DND-41 (cell line): ENCODE measurements at regions not wholly inside any gene's neighbourhood (a gene's known extent, or its start where the extent isn't known, plus 50 kb on each side); places are given as distances from the start of the nearest gene placed in this dataset.

Experiments
- ATAC-seq: fragments of 200-7000 bp; cut with Tn5 transposase; 3 replicates; pipeline ENCODE4 v1.9.1; 2021; ENCODE audit warnings: low read depth; ENCODE audit not compliant: insufficient read depth
- DNase-seq: peaks from one replicate; pipeline ENCODE4 v3.0.0-alpha.2; 2020
- H2AFZ ChIP-seq: 2 replicates; pipeline ENCODE4 v1.6.0; 2012; ENCODE audit warnings: low read depth, low read length
- H3K27ac ChIP-seq: 2 replicates; pipeline ENCODE4 v1.5.1; 2012; ENCODE audit warnings: low read length, inconsistent platforms
- H3K27me3 ChIP-seq: fragments of 200-600 bp; sonication (generic); 2 replicates; pipeline ENCODE4 v1.6.0; 2012; ENCODE audit warnings: low read length, mild to moderate bottlenecking, inconsistent platforms; ENCODE audit not compliant: insufficient read depth, poor library complexity
- H3K36me3 ChIP-seq: 2 replicates; pipeline ENCODE4 v1.5.1; 2012; ENCODE audit warnings: low read length, inconsistent platforms; ENCODE audit not compliant: insufficient read depth
- H3K4me1 ChIP-seq: 2 replicates; pipeline ENCODE4 v1.5.1; 2012; ENCODE audit warnings: mild to moderate bottlenecking, low read length; ENCODE audit not compliant: insufficient read depth
- H3K4me2 ChIP-seq: 2 replicates; pipeline ENCODE4 v1.6.0; 2012; ENCODE audit warnings: mild to moderate bottlenecking, moderate library complexity, low read length, inconsistent platforms; ENCODE audit not compliant: insufficient read depth
- H3K4me3 ChIP-seq, 2 experiments: fragments of 200-600 bp in 1 of 2; shearing (Covaris generic) in 1 of 2; 2 replicates each; pipeline ENCODE4 v1.5.1; 2012 to 2016; ENCODE audit warnings: inconsistent platforms in 2 of 2, low read length in 2 of 2, mild to moderate bottlenecking in 2 of 2, low read depth in 1 of 2, moderate library complexity in 1 of 2
- H3K79me2 ChIP-seq: 2 replicates; pipeline ENCODE4 v1.6.0; 2012; ENCODE audit warnings: low read length, inconsistent platforms; ENCODE audit not compliant: insufficient read depth
- H3K9ac ChIP-seq: 2 replicates; pipeline ENCODE4 v1.6.0; 2012; ENCODE audit warnings: low read depth, mild to moderate bottlenecking, inconsistent platforms, low read length, moderate library complexity
- H3K9me3 ChIP-seq: 2 replicates; pipeline ENCODE4 v1.5.1; 2012; ENCODE audit warnings: low read length, moderate library complexity, mild to moderate bottlenecking, inconsistent platforms; ENCODE audit not compliant: insufficient read depth, severe bottlenecking
- H4K20me1 ChIP-seq: 2 replicates; pipeline ENCODE4 v1.6.0; 2012; ENCODE audit warnings: low read length; ENCODE audit not compliant: insufficient read depth
- EZH2 ChIP-seq: IDR thresholded peaks from 3 replicates; pipeline ENCODE4 v1.6.1; 2012; ENCODE audit warnings: borderline replicate concordance, low read depth, mild to moderate bottlenecking, moderate library complexity, low read length, inconsistent platforms; ENCODE audit not compliant: severe bottlenecking
- TF ChIP-seq, protein P1 (sequence below): IDR thresholded peaks from 2 replicates; pipeline ENCODE4 v1.5.1; 2012; ENCODE audit warnings: borderline replicate concordance, low read length, moderate library complexity, mild to moderate bottlenecking; ENCODE audit not compliant: poor library complexity, severe bottlenecking; ENCODE audit errors: extremely low read depth

DNA sequence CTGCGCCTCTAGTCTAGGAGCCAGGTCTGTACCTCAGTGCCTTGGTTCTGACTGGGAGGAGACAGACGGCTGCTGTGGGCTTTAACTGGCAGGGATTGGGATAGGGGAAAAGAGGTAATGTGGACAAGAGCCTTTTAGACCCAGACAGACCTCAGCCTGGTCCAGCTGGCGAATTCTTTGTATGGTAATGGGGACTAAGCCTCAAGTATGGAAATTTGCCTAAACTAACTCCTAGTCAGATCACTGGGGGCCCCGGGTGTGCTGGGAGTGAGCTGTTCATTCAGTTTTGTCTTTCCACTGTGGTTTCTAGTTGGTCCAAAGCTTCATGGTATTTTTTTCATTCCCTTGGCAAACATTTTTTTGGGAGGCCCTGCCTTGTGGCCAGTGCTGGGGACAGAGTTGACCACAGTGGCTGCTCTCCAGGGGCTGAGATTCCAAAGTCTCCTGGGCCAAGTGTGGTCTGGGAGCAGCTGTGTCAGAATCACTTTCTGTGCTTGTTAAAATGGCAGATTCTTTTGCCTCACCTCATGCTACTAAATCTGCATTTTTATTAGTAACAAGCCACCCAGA is 261.4 kb upstream of the C2CD4B start:
- no peak for ATAC-seq
- Histone ChIP-seq H3K4me1 (no peaks in the 10 kb centered on the region), H3K79me2 (no peaks in the 10 kb centered on the region), H3K27ac (no peak overlapping the region), H3K9me3 (no peaks in the 10 kb centered on the region), H3K9ac (no peak overlapping the region), H4K20me1 (no peaks in the 10 kb centered on the region), H3K36me3 (no peaks in the 10 kb centered on the region), H3K4me2 (no peak overlapping the region), H2AFZ (no peak overlapping the region), H3K27me3 (no peaks in the 10 kb centered on the region), H3K4me3 (no peak overlapping the region)
- no peak for DNase-seq
- TF ChIP-seq EZH2 = no peak
- TF ChIP-seq, protein P1, sequence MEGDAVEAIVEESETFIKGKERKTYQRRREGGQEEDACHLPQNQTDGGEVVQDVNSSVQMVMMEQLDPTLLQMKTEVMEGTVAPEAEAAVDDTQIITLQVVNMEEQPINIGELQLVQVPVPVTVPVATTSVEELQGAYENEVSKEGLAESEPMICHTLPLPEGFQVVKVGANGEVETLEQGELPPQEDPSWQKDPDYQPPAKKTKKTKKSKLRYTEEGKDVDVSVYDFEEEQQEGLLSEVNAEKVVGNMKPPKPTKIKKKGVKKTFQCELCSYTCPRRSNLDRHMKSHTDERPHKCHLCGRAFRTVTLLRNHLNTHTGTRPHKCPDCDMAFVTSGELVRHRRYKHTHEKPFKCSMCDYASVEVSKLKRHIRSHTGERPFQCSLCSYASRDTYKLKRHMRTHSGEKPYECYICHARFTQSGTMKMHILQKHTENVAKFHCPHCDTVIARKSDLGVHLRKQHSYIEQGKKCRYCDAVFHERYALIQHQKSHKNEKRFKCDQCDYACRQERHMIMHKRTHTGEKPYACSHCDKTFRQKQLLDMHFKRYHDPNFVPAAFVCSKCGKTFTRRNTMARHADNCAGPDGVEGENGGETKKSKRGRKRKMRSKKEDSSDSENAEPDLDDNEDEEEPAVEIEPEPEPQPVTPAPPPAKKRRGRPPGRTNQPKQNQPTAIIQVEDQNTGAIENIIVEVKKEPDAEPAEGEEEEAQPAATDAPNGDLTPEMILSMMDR = no peak

DNA sequence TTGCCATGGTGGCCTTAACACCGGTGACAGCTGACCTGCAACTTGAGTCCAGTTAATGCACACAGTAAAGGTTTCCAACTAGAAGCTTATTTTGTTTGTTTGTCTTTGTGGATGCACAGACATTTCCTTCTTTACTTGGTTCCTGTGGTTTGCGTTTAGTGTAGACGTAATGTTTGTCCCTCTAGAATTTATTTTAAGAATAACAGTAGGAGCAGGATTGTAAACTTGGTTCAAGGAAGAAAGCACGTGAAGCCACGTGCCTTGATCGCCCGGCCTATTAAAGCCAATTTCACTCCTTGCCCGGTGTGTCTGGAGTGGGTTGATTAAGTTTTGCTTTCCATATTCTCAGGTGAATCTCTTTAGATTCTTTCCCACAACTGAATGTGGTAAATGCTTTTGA is 263.2 kb upstream of the C2CD4B start:
- Histone ChIP-seq H3K27me3 (no peaks in the 10 kb centered on the region), H3K79me2 (no peaks in the 10 kb centered on the region), H4K20me1 (no peaks in the 10 kb centered on the region), H3K4me2 (no peak overlapping the region), H3K4me3 (no peak overlapping the region), H3K27ac (no peak overlapping the region), H3K4me1 (no peaks in the 10 kb centered on the region), H3K9me3 (no peaks in the 10 kb centered on the region), H2AFZ (no peak overlapping the region), H3K9ac (no peak overlapping the region), H3K36me3 (no peaks in the 10 kb centered on the region)
- ATAC-seq (no peak), DNase-seq (no peak)
- TF ChIP-seq, protein P1 = no peak
- no peak for TF ChIP-seq EZH2

DNA sequence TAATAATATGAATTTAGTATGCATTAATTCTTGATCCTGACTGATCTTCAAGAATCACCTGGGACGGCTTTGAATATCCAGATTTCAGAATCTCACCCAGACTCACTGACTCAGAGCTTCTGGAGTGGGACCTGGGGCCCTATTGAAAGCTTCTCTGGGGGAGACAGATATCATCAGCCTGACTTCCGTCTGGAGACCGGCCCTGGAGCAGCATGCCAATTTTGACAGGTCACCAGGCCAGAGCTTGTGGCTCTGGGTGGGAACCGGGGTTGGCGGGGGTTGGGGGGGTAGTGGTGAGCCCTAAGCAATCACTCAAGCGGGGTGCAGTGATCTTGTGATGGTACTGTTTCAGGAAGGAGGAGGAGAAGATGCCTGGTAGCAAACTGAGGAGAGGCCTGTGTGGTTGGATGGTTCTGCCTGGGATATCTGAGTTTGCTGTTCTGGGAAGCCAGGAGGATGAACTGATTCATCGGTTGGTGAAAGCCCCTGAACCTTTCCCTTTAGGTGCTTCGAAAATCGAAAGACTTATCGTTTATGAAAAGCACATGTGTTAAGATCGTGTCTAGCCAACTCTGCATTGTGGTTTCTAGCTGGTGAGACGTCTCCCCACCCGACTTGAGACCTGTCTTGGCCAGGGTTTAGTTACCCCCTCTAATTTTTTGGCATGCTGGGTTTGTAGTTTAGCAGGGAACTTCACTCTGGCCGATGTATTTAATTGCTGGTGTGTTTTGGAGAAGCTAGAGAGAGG is 263.9 kb upstream of the C2CD4B start:
- ATAC-seq (no peak), DNase-seq (no peak)
- Histone ChIP-seq H3K36me3 (no peaks in the 10 kb centered on the region), H2AFZ (no peak overlapping the region), H3K4me2 (no peak overlapping the region), H3K27ac (no peak overlapping the region), H3K9ac (no peak overlapping the region), H3K4me1 (no peaks in the 10 kb centered on the region), H3K4me3 (no peak overlapping the region), H3K79me2 (no peaks in the 10 kb centered on the region), H3K9me3 (no peaks in the 10 kb centered on the region), H3K27me3 (no peaks in the 10 kb centered on the region), H4K20me1 (no peaks in the 10 kb centered on the region)
- no peak for TF ChIP-seq EZH2
- TF ChIP-seq, protein P1 = no peak
